IMR-90 (cell line): ENCODE measurements at regions not wholly inside any gene's neighbourhood (a gene's known extent, or its start where the extent isn't known, plus 50 kb on each side); places are given as distances from the start of the nearest gene placed in this dataset.

ENCODE experiments used
- ATAC-seq: fragments of 200-7000 bp; cut with Tn5 transposase; 2 replicates; pipeline ENCODE4 v1.9.1; 2020; ENCODE audit warnings: low read depth, mild to moderate bottlenecking, moderate library complexity
- BruUV-seq: library from RNA; stranded (reverse); fragments of 400-500 nt; replicated peaks from 2 replicates; lab custom pipeline; 2021; lab: Mats Ljungman, UMichigan
- CTCF ChIA-PET: fragments of 300-600 bp; formaldehyde crosslinking; extraction: SDS; loops from one replicate; lab custom pipeline; 2021; ENCODE audit warnings: antibody characterized with exemption; lab: Yijun Ruan, JAX
- POLR2A ChIA-PET: fragments of 300-600 bp; sonication (Branson Sonifier 250); formaldehyde crosslinking; loops from one replicate; lab custom pipeline; 2022; ENCODE audit warnings: antibody characterized with exemption; ENCODE audit not compliant: unreplicated experiment; lab: Charles Lee
- DNase-seq: peaks from one replicate; pipeline ENCODE4 v3.0.0; 2013
- H2AFZ ChIP-seq: replicated peaks from 2 replicates; pipeline ENCODE3; 2013; ENCODE audit warnings: low read length, mild to moderate bottlenecking; ENCODE audit not compliant: poor library complexity
- H2AK5ac ChIP-seq: 2 replicates; pipeline ENCODE4 v1.6.1; 2013; ENCODE audit warnings: low read depth, low read length, inconsistent platforms
- H2AK9ac ChIP-seq: replicated peaks from 2 replicates; pipeline ENCODE3; 2013; ENCODE audit warnings: mild to moderate bottlenecking, low read depth, low read length, moderate library complexity; ENCODE audit not compliant: poor library complexity
- H2BK120ac ChIP-seq: 2 replicates; pipeline ENCODE4 v1.6.1; 2013; ENCODE audit warnings: low read depth, low read length, inconsistent platforms
- H2BK15ac ChIP-seq: 3 replicates; pipeline ENCODE4 v1.6.1; 2013; ENCODE audit warnings: low read depth, low read length, inconsistent platforms
- H2BK20ac ChIP-seq: 2 replicates; pipeline ENCODE4 v1.6.1; 2013; ENCODE audit warnings: low read depth, mild to moderate bottlenecking, inconsistent platforms, low read length, moderate library complexity
- H2BK5ac ChIP-seq: 2 replicates; pipeline ENCODE4 v1.6.1; 2013; ENCODE audit warnings: mild to moderate bottlenecking, low read depth, low read length, inconsistent platforms; ENCODE audit not compliant: poor library complexity, severe bottlenecking
- H3K14ac ChIP-seq: replicated peaks from 2 replicates; pipeline ENCODE4 v1.6.1; 2013; ENCODE audit warnings: low read depth, low read length, inconsistent platforms
- H3K18ac ChIP-seq: 2 replicates; pipeline ENCODE4 v1.6.1; 2013; ENCODE audit warnings: low read depth, low read length, control low read depth
- H3K23ac ChIP-seq: 2 replicates; pipeline ENCODE4 v1.6.1; 2013; ENCODE audit warnings: low read depth, low read length, inconsistent platforms
- H3K27ac ChIP-seq: 2 replicates; pipeline ENCODE4 v1.5.1; 2013; ENCODE audit warnings: mild to moderate bottlenecking, control low read depth, low read length; ENCODE audit not compliant: insufficient read depth
- H3K27me3 ChIP-seq: 2 replicates; pipeline ENCODE4 v1.6.1; 2013; ENCODE audit warnings: low read length; ENCODE audit not compliant: control insufficient read depth, insufficient read depth
- H3K36me3 ChIP-seq: 2 replicates; pipeline ENCODE4 v1.6.1; 2013; ENCODE audit warnings: low read length, mixed read lengths; ENCODE audit not compliant: control insufficient read depth, insufficient read depth
- H3K4ac ChIP-seq: 2 replicates; pipeline ENCODE4 v1.6.1; 2013; ENCODE audit warnings: low read depth, low read length, inconsistent platforms
- H3K4me1 ChIP-seq: 2 replicates; pipeline ENCODE4 v1.6.1; 2013; ENCODE audit warnings: low read length, mixed read lengths; ENCODE audit not compliant: control insufficient read depth, insufficient read depth
- H3K4me2 ChIP-seq: 2 replicates; pipeline ENCODE4 v1.6.1; 2013; ENCODE audit warnings: low read depth, mild to moderate bottlenecking, control low read depth, low read length, moderate library complexity
- H3K4me3 ChIP-seq: 2 replicates; pipeline ENCODE4 v1.5.1; 2013; ENCODE audit warnings: low read depth, mild to moderate bottlenecking, control low read depth, low read length, moderate library complexity; ENCODE audit not compliant: insufficient read depth
- H3K56ac ChIP-seq: 2 replicates; pipeline ENCODE4 v1.6.1; 2013; ENCODE audit warnings: low read length, inconsistent platforms; ENCODE audit not compliant: insufficient read depth; ENCODE audit errors: extremely low read depth
- H3K79me1 ChIP-seq, 2 experiments: 2 replicates each; pipeline ENCODE4 v1.6.1; 2013; ENCODE audit warnings: low read length in 2 of 2, inconsistent platforms in 1 of 2, low read depth in 1 of 2
- H3K9ac ChIP-seq: 2 replicates; pipeline ENCODE4 v1.6.1; 2013; ENCODE audit warnings: low read depth, low read length, control low read depth
- H3K9me1 ChIP-seq: 2 replicates; pipeline ENCODE4 v1.6.1; 2013; ENCODE audit warnings: low read length, inconsistent platforms; ENCODE audit not compliant: insufficient read depth
- H3K9me3 ChIP-seq: 2 replicates; pipeline ENCODE4 v1.6.1; 2013; ENCODE audit warnings: low read length; ENCODE audit not compliant: control insufficient read depth, insufficient read depth
- H4K20me1 ChIP-seq: 2 replicates; pipeline ENCODE4 v1.6.1; 2013; ENCODE audit warnings: low read length, inconsistent platforms; ENCODE audit not compliant: insufficient read depth
- H4K5ac ChIP-seq: 2 replicates; pipeline ENCODE4 v1.6.1; 2013; ENCODE audit warnings: mild to moderate bottlenecking, low read depth, low read length, control low read depth
- H4K8ac ChIP-seq, 2 experiments: 2 replicates each; pipeline ENCODE4 v1.6.1; 2013; ENCODE audit warnings: low read depth in 2 of 2, low read length in 2 of 2, control low read depth in 1 of 2, inconsistent platforms in 1 of 2
- H4K91ac ChIP-seq: 2 replicates; pipeline ENCODE4 v1.6.1; 2013; ENCODE audit warnings: low read depth, low read length, inconsistent platforms; ENCODE audit not compliant: insufficient read depth
- MAFK ChIP-seq: IDR thresholded peaks from 2 replicates; pipeline ENCODE4 v1.6.1; 2012; ENCODE audit warnings: low read depth, low read length, improper control_type of control experiment
- NFE2L2 ChIP-seq: fragments of 150-350 bp; IDR thresholded peaks from 2 replicates; pipeline ENCODE4 v1.6.1; 2016; ENCODE audit warnings: low read depth, mild to moderate bottlenecking, low read length
- WGBS, 2 experiments: methylation state at CpG; one replicate each; pipeline versions ENCODE4 v1.1.5 to v1.1.7; 2013; ENCODE audit warnings: missing lambda C conversion rate in 2 of 2; ENCODE audit not compliant: insufficient read length in 1 of 2; ENCODE audit errors: extremely low coverage in 2 of 2; 5-methylcytosine and 5-hydroxymethylcytosine counted together
- dilution Hi-C: fragments of 300-500 bp; cut with HindIII; formaldehyde crosslinking; loops from one replicate; pipeline ENCODE4 v1.14.3; 2018; ENCODE audit warnings: low sequenced_read_pairs; ENCODE audit not compliant: unreplicated experiment
- in situ Hi-C: fragments of 300-500 bp; cut with MboI; formaldehyde crosslinking; loops from 3 replicates; pipeline ENCODE4 v1.14.3; 2019; ENCODE audit warnings: low sequenced_read_pairs, inconsistent platforms, mixed read lengths
- intact Hi-C: fragments of 100-400 bp; cut with micrococcal nuclease; formaldehyde crosslinking; loops from 2 replicates; pipeline ENCODE4 v1.10.0; 2022

- H2AK9ac ChIP-seq = no peak overlapping the region
- no peaks in the 10 kb centered on the region for H4K20me1 ChIP-seq
- H3K79me1 ChIP-seq = no peaks in the 10 kb centered on the region
- no peak overlapping the region for H4K91ac ChIP-seq
- no peak overlapping the region for H3K23ac ChIP-seq
- no peaks in the 10 kb centered on the region for H3K9me1 ChIP-seq
- H2BK5ac ChIP-seq = no peak overlapping the region
- H3K27me3 ChIP-seq = no peaks in the 10 kb centered on the region
- no peak overlapping the region for H3K4me2 ChIP-seq
- DNase-seq (no peak), ATAC-seq (no peak)
- no peak overlapping the region for H3K14ac ChIP-seq
- no peaks in the 10 kb centered on the region for H3K9me3 ChIP-seq
- no TSS peak for BruUV-seq
- no peak overlapping the region for H3K9ac ChIP-seq
- dilution Hi-C loops = no loop called here
- no peaks in the 10 kb centered on the region for H3K36me3 ChIP-seq
- no peak overlapping the region for H3K4ac ChIP-seq
- no CpG with 5 or more reads among the region's 3 CpGs for WGBS, 2 experiments
- no peak overlapping the region for H3K18ac ChIP-seq
- H3K56ac ChIP-seq = no peak overlapping the region
- H3K4me3 ChIP-seq = no peak overlapping the region
- no peak for TF ChIP-seq MAFK
- TF ChIP-seq NFE2L2 = no peak
- no peak overlapping the region for H4K8ac ChIP-seq
- CTCF ChIA-PET = interaction anchor here (0.6 kb wide), 1 partner anchor 1044 kb away, joined by 4 read pairs; no protein-coding TSS in a partner anchor
- POLR2A ChIA-PET = no interaction called here
- H3K27ac ChIP-seq = no peak overlapping the region
- H2BK120ac ChIP-seq = no peak overlapping the region
- in situ Hi-C loops = no loop called here
- no peak overlapping the region for H2BK15ac ChIP-seq
- no peak overlapping the region for H2BK20ac ChIP-seq
- H4K5ac ChIP-seq = no peak overlapping the region
- intact Hi-C loops = no loop called here
- no peak overlapping the region for H2AK5ac ChIP-seq
- no peaks in the 10 kb centered on the region for H3K4me1 ChIP-seq
- no peak overlapping the region for H2AFZ ChIP-seq
These were observed 536.7 kb upstream of the MMS22L start for GRCh38 chr6:97819710-97820109.
